Common myeloid progenitor, CD34-positive (primary cell): ENCODE measurements at regions not wholly inside any gene's neighbourhood (a gene's known extent, or its start where the extent isn't known, plus 50 kb on each side); places are given as distances from the start of the nearest gene placed in this dataset.
"Not testable (repeated sequence)": the region's sequence is repeated elsewhere in the genome, so short reads cannot be mapped to it uniquely, and the experiment has no call there.

Experiments
- CTCF ChIA-PET: fragments of 350-600 bp; sonication (Branson Sonifier 250); formaldehyde crosslinking; loops from one replicate; lab custom pipeline; 2021; ENCODE audit warnings: antibody characterized with exemption; lab: Charles Lee
- POLR2A ChIA-PET: fragments of 350-600 bp; sonication (Branson Sonifier 250); formaldehyde crosslinking; loops from one replicate; lab custom pipeline; 2021; ENCODE audit warnings: antibody characterized with exemption; lab: Charles Lee
- DNase-seq, 3 donors: peaks; one replicate each; pipeline versions ENCODE4 v3.0.0 to v3.0.0-alpha.2; 2013
- H3K27ac ChIP-seq, 2 experiments: 1 replicate in 1 of 2; 2 replicates in 1 of 2; pipeline ENCODE4 v1.7.0; 2013; ENCODE audit warnings: inconsistent platforms in 2 of 2, low read length in 2 of 2, mild to moderate bottlenecking in 2 of 2, low read depth in 1 of 2, moderate library complexity in 1 of 2; ENCODE audit not compliant: severe bottlenecking in 2 of 2, insufficient read depth in 1 of 2, poor library complexity in 1 of 2
- H3K27me3 ChIP-seq, 5 experiments: replicated peaks in 2 of 5; 1 replicate in 3 of 5; 2 replicates in 2 of 5; pipeline versions ENCODE4 v1.6.1 to v1.7.0; 2013; ENCODE audit warnings: low read length in 4 of 5, mild to moderate bottlenecking in 2 of 5, moderate library complexity in 2 of 5, inconsistent platforms in 1 of 5; ENCODE audit not compliant: insufficient read depth in 5 of 5, control insufficient read depth in 4 of 5
- H3K36me3 ChIP-seq, 4 experiments: 1 replicate in 2 of 4; 2 replicates in 2 of 4; pipeline versions ENCODE4 v1.6.1 to v1.7.0; 2013; ENCODE audit warnings: low read length in 3 of 4, control low read depth in 1 of 4, mild to moderate bottlenecking in 1 of 4; ENCODE audit not compliant: control insufficient read depth in 4 of 4, insufficient read depth in 4 of 4
- H3K4me1 ChIP-seq, 4 experiments: 1 replicate in 3 of 4; 2 replicates in 1 of 4; pipeline versions ENCODE4 v1.6.1 to v1.7.1; 2013; ENCODE audit warnings: low read length in 3 of 4, mild to moderate bottlenecking in 3 of 4, control low read depth in 1 of 4, inconsistent platforms in 1 of 4, moderate library complexity in 1 of 4; ENCODE audit not compliant: control insufficient read depth in 4 of 4, insufficient read depth in 4 of 4; ENCODE audit errors: control extremely low read depth in 1 of 4
- H3K4me3 ChIP-seq, 7 experiments: 1 replicate in 4 of 7; 2 replicates in 3 of 7; pipeline versions ENCODE4 v1.5.1 to v1.7.0; 2013; ENCODE audit warnings: mild to moderate bottlenecking in 7 of 7, low read length in 6 of 7, moderate library complexity in 6 of 7, inconsistent platforms in 2 of 7, low read depth in 2 of 7, control low read depth in 1 of 7; ENCODE audit not compliant: insufficient read depth in 4 of 7, control insufficient read depth in 1 of 7; ENCODE audit errors: extremely low read depth in 1 of 7
- H3K9me3 ChIP-seq, 5 experiments: 1 replicate in 4 of 5; 2 replicates in 1 of 5; pipeline versions ENCODE4 v1.6.1 to v1.7.1; 2013; ENCODE audit warnings: low read length in 4 of 5, mild to moderate bottlenecking in 2 of 5, inconsistent platforms in 1 of 5, low read depth in 1 of 5, moderate library complexity in 1 of 5; ENCODE audit not compliant: control insufficient read depth in 4 of 5, insufficient read depth in 2 of 5; ENCODE audit errors: control extremely low read depth in 1 of 5
- WGBS: methylation state at CpG from one replicate; pipeline ENCODE4 v1.1.5; 2013; ENCODE audit not compliant: insufficient coverage; 5-methylcytosine and 5-hydroxymethylcytosine counted together

DNA sequence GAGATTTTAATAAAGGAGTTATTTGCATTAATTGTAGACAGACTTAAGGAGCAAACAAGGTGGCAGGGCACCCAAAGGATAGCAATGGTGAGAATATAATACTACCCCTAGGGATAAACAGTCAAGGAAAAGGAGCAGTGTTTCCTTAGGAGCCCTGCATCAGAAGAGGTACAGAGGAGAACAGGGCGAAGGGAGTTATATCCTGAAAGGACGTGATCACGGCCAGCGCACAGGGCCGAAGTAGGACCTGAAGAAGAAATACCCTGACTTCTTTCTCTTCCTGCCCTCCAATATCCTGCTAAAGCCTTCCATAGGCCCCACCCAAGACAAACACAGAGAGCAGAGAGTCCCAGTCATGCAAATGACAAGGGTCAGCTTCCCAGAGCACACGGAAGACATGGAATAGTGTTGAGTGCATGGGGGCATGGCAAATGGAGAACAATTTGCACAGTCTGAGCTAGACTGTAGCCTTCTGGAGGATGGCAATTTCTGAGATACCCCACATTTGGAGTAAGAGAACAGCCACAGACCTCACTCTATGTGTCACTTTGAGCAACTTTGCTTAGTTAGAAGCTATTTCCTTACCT lies 188.2 kb downstream of the ZNF92 start:
- H3K9me3 ChIP-seq, CTCF ChIA-PET, H3K27ac ChIP-seq, H3K36me3 ChIP-seq, DNase-seq, H3K27me3 ChIP-seq, H3K4me3 ChIP-seq, POLR2A ChIA-PET, H3K4me1 ChIP-seq: not testable (repeated sequence)
- WGBS, result no CpG with 5 or more reads among the region's 6 CpGs

GRCh38 chr7:65562522-65562921 lies 188.9 kb downstream of the ZNF92 start:
- DNase-seq, H3K27ac ChIP-seq, POLR2A ChIA-PET, H3K9me3 ChIP-seq, H3K27me3 ChIP-seq, CTCF ChIA-PET, H3K4me3 ChIP-seq, H3K36me3 ChIP-seq, H3K4me1 ChIP-seq: not testable (repeated sequence)
- no CpG with 5 or more reads among the region's 2 CpGs for WGBS

- H3K36me3 ChIP-seq, H3K4me3 ChIP-seq, POLR2A ChIA-PET, H3K27me3 ChIP-seq, H3K4me1 ChIP-seq, CTCF ChIA-PET, DNase-seq, H3K9me3 ChIP-seq, H3K27ac ChIP-seq: not testable (repeated sequence)
- no CpG with 5 or more reads among the region's 1 CpG for WGBS
These were observed 189.7 kb downstream of the ZNF92 start for GRCh38 chr7:65563333-65563732.

DNA sequence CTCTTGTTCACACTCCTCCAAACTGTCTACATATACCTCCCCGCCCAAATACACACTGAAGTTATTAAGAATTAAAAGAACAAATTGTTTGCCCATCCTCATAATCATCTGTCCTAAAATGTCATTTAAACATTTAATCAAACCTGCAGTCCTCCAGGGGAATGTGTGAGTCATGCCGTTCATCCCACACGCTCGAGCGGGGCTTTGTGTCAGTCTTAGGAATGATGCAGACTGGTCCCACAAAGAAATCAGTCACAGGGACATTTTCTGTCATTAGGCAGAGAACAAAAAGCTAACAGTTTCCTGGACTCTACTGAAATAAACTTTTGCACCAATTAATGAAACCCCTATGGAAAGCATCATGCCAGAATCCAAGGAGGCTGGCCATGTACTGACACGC lies 194.6 kb downstream of the ZNF92 start:
- no CpG with 5 or more reads among the region's 6 CpGs for WGBS
- H3K36me3 ChIP-seq, H3K9me3 ChIP-seq, H3K4me3 ChIP-seq, H3K27ac ChIP-seq, CTCF ChIA-PET, H3K4me1 ChIP-seq, POLR2A ChIA-PET, H3K27me3 ChIP-seq, DNase-seq: not testable (repeated sequence)

DNA sequence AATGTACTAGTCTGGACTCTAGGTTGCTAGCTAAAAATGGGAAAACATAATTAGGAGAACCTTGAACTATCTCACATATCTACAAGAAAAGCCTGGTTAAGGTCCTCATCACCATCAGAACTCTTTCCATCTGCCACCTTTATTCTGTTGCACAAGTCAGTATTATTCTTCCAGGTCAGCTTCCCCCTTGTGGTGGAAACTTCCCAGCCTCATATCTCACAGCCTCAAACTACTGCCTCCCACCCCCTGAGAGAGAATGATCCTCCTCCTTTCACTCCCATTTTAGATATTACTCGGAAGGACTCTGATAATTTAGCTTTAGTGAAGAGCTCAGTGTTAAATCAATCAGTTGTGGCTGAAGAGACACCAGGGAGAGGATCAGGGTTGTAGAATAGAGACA lies 197.3 kb downstream of the ZNF92 start:
- H3K4me1 ChIP-seq, H3K4me3 ChIP-seq, DNase-seq, H3K36me3 ChIP-seq, CTCF ChIA-PET, POLR2A ChIA-PET, H3K27me3 ChIP-seq, H3K27ac ChIP-seq, H3K9me3 ChIP-seq: not testable (repeated sequence)
- no CpG with 5 or more reads among the region's 1 CpG for WGBS

GRCh38 chr7:65572581-65572980 lies 198.9 kb downstream of the ZNF92 start:
- CTCF ChIA-PET, H3K4me3 ChIP-seq, H3K36me3 ChIP-seq, H3K27me3 ChIP-seq, H3K9me3 ChIP-seq, H3K27ac ChIP-seq, POLR2A ChIA-PET, H3K4me1 ChIP-seq: not testable (repeated sequence)
- 0% methylated on average over 7 of the region's 35 CpGs for WGBS
- DNase-seq, result peak in 2 of 3 donors; percentile 18 to 32

DNA sequence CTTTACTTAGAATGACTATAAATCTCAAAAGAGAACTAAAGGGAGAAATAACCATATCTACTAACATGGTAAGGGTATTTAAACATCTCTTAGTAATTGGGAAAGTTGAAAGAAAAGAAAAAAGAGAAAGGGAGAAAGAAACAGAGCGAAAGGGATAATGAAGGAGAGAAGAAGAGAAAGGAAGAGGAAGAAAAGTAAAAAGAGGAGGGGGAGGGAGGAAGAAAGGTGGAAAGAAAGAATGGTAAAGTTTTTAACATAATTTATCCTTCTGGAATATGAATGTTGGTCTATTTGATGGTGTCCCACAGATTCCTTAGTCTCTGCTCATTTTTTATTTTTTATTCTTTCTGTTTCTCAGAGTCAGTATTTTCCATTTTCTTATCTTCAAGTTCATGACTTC lies 202.7 kb downstream of the ZNF92 start:
- H3K9me3 ChIP-seq, CTCF ChIA-PET, H3K4me1 ChIP-seq, H3K36me3 ChIP-seq, H3K4me3 ChIP-seq, H3K27ac ChIP-seq, DNase-seq, POLR2A ChIA-PET, H3K27me3 ChIP-seq: not testable (repeated sequence)
- no CpG with 5 or more reads among the region's 1 CpG for WGBS
